AG04450 (cell line): ENCODE measurements at regions not wholly inside any gene's neighbourhood (a gene's known extent, or its start where the extent isn't known, plus 50 kb on each side); places are given as distances from the start of the nearest gene placed in this dataset.

Experiments
- CTCF ChIA-PET: fragments of 300-600, 350-600 bp; formaldehyde crosslinking; extraction: SDS; loops from one replicate; lab custom pipeline; 2022; ENCODE audit warnings: antibody characterized with exemption, inconsistent platforms; lab: Charles Lee
- POLR2A ChIA-PET: fragments of 350-600 bp; formaldehyde crosslinking; extraction: SDS; loops from one replicate; lab custom pipeline; 2021; ENCODE audit warnings: antibody characterized with exemption, inconsistent platforms; lab: Yijun Ruan, JAX
- DNase-seq: peaks from one replicate; pipeline ENCODE4 v3.0.0-alpha.2; 2011; ENCODE audit warnings: low read depth, low spot score
- H3K27ac ChIP-seq: one replicate; pipeline ENCODE4 v1.5.1; 2012; ENCODE audit warnings: low read depth, low read length, control low read depth
- H3K27me3 ChIP-seq: one replicate; pipeline ENCODE4 v1.6.0; 2012; ENCODE audit warnings: low read length; ENCODE audit not compliant: control insufficient read depth, insufficient read depth
- H3K4me3 ChIP-seq: 2 replicates; pipeline ENCODE4 v1.5.1; 2011; ENCODE audit warnings: mild to moderate bottlenecking, low read depth, low read length, control low read depth
- H3K9me3 ChIP-seq: 2 replicates; pipeline ENCODE4 v1.5.1; 2012; ENCODE audit warnings: low read length; ENCODE audit not compliant: control insufficient read depth, insufficient read depth
- TF ChIP-seq, protein P1 (sequence below): IDR thresholded peaks from 2 replicates; pipeline ENCODE4 v1.5.1; 2011; ENCODE audit warnings: low read depth, low read length, control low read depth, inconsistent platforms

DNA sequence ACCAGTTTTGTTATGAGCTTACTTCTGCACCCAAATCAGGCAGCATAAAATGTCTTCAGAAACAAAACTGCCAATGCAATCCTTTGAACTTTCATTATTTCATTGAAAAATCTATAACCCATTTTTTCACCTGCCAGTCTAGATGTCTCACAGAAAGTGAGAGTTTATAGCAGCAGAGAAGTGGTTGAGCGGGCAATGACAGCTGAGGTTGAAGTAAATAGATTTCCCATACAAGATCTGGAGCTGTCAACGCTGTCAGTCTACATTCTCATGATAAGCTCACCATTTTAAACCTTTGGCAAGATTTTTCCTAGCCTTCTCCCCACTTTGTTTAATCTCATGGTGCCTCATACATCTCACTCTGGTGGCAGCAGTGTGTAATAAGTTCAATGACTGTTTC, 1144.9 kb upstream of the PCDH9 start:
- H3K27ac ChIP-seq, result no peak overlapping the region
- CTCF ChIA-PET, result no interaction called here
- no peaks in the 10 kb centered on the region for H3K9me3 ChIP-seq
- no peak for DNase-seq
- TF ChIP-seq, protein P1, sequence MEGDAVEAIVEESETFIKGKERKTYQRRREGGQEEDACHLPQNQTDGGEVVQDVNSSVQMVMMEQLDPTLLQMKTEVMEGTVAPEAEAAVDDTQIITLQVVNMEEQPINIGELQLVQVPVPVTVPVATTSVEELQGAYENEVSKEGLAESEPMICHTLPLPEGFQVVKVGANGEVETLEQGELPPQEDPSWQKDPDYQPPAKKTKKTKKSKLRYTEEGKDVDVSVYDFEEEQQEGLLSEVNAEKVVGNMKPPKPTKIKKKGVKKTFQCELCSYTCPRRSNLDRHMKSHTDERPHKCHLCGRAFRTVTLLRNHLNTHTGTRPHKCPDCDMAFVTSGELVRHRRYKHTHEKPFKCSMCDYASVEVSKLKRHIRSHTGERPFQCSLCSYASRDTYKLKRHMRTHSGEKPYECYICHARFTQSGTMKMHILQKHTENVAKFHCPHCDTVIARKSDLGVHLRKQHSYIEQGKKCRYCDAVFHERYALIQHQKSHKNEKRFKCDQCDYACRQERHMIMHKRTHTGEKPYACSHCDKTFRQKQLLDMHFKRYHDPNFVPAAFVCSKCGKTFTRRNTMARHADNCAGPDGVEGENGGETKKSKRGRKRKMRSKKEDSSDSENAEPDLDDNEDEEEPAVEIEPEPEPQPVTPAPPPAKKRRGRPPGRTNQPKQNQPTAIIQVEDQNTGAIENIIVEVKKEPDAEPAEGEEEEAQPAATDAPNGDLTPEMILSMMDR, result no peak
- H3K4me3 ChIP-seq, result no peak overlapping the region
- no peaks in the 10 kb centered on the region for H3K27me3 ChIP-seq
- POLR2A ChIA-PET, result no interaction called here

DNA sequence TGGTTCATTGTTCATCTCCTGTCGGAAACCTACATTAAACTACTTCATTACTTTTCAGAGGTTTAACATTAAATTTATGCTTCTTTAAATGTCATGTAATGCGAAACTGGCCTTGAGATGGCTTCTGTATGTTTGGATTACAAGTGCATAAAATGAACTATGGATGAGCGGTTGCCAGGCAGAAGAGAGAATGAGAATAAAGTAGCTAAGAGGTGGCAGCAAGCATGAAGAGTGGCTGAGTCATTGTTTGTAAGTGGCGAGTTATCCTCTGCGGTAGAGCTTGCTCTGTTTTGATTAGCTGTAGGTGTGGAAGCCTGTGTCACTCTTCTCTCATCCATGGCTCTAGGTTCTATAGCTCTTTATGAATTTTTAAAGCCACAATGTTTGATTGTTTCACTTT, 1139.6 kb upstream of the PCDH9 start:
- H3K27ac ChIP-seq, result no peak overlapping the region
- peaks cover 13% of the 10 kb centered on the region for H3K9me3 ChIP-seq
- no peaks in the 10 kb centered on the region for H3K27me3 ChIP-seq
- no peak overlapping the region for H3K4me3 ChIP-seq
- no peak for DNase-seq
- CTCF ChIA-PET, result no interaction called here
- POLR2A ChIA-PET, result no interaction called here
- TF ChIP-seq, protein P1, result no peak

DNA sequence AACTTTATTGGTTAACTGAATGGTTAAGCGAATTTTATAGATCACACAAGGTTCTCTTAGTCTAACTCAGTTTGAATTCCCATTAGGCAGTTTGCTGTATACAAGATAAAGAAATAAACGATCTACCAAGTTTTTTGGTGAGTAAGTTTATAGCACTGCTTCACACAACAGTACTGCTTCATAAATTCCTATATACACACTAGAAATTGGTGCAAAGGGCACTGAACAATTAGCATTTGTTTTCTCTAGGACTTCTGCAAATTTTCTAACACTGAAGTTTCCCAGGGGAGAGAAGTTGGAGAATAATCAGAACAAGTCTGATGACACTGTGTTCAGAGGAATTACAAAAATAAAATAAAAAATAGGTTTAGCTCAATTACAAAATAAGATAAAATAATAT, 1138.8 kb upstream of the PCDH9 start:
- POLR2A ChIA-PET, result no interaction called here
- Histone ChIP-seq H3K9me3 (peaks cover 14% of the 10 kb centered on the region), H3K4me3 (no peak overlapping the region), H3K27me3 (no peaks in the 10 kb centered on the region), H3K27ac (no peak overlapping the region)
- CTCF ChIA-PET, result no interaction called here
- TF ChIP-seq, protein P1, result no peak
- DNase-seq, result no peak

DNA sequence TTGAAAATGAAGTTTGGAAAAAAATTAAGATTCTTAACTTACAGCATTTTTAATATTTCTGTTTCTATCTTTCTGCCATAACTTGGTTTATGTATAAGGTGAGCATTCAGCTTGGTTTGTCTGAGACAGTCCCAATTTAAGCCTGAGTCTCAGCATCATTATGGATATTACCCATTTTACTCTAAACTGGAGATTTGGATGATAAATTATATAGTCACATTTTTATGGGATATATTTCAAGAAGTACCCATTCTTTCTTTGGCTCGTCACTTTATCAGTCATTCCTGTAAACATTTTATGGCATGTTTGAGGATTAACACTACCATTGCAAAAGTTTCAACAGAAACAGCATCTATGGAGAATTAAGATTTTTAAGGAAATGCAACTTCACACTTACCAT, 1129.0 kb upstream of the PCDH9 start:
- DNase-seq, result no peak
- Histone ChIP-seq H3K27me3 (no peaks in the 10 kb centered on the region), H3K27ac (no peak overlapping the region), H3K9me3 (no peaks in the 10 kb centered on the region), H3K4me3 (no peak overlapping the region)
- TF ChIP-seq, protein P1, result no peak
- POLR2A ChIA-PET, result no interaction called here
- CTCF ChIA-PET, result no interaction called here

DNA sequence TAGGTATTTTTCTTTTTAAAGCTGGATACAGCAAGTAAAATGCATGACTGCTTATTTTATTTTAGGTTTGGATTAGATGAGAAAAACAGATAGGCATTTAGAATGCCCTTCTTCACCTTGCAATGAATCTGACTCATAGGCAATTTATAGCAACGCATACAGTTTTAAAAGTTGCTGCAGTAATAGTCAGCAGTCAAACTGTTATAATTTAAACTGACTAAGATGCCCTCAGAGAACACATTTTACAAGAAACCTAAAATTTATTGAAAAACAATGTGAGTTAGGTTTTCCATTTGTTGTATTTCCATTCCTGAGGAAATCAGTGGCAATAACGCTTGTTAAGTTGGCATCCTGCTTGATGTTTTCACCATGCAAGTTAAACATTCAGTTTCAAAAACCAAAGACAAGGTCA, 1128.2 kb upstream of the PCDH9 start:
- no peaks in the 10 kb centered on the region for H3K9me3 ChIP-seq
- H3K4me3 ChIP-seq, result no peak overlapping the region
- H3K27me3 ChIP-seq, result no peaks in the 10 kb centered on the region
- no peak for DNase-seq
- ChIA-PET CTCF (no interaction called here), POLR2A (no interaction called here)
- no peak overlapping the region for H3K27ac ChIP-seq
- TF ChIP-seq, protein P1, result no peak
